ENCODE measurements at regions not wholly inside any gene's neighbourhood (a gene's known extent, or its start where the extent isn't known, plus 50 kb on each side); places are given as distances from the start of the nearest gene placed in this dataset.
A peak's percentile ranks its signal among the peaks of the same experiment; 100 is the strongest.

DNA sequence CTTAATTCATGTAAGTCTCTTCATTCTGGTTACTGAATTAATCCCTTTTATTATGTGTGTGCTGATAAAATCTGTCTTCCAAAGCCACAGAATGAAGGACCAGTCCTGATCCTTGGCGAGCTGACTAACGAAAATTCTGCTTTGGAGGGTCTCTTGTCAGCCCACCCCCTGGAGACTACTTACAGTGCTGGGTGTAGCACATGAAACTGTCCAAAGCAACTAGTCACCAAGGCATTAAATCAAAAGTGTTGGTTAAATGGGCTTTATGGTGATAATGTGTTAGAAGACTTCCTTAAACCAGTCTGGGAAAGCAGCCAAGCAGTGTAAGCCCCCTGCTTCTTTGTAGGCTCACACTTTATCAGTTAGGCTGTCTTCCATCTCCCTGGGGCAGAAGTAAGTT lies 420.2 kb downstream of the SUCLG1 start:
- no peaks in the 10 kb centered on the region for H3K79me2 ChIP-seq
- peak overlapping the region; percentile 31 for H3K4me2 ChIP-seq
- TF ChIP-seq, protein P1, sequence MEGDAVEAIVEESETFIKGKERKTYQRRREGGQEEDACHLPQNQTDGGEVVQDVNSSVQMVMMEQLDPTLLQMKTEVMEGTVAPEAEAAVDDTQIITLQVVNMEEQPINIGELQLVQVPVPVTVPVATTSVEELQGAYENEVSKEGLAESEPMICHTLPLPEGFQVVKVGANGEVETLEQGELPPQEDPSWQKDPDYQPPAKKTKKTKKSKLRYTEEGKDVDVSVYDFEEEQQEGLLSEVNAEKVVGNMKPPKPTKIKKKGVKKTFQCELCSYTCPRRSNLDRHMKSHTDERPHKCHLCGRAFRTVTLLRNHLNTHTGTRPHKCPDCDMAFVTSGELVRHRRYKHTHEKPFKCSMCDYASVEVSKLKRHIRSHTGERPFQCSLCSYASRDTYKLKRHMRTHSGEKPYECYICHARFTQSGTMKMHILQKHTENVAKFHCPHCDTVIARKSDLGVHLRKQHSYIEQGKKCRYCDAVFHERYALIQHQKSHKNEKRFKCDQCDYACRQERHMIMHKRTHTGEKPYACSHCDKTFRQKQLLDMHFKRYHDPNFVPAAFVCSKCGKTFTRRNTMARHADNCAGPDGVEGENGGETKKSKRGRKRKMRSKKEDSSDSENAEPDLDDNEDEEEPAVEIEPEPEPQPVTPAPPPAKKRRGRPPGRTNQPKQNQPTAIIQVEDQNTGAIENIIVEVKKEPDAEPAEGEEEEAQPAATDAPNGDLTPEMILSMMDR (IDR thresholded peaks at IDR 0.05; ENCODE audit: poor library complexity) = no peak
- peak; percentile 93 for TF ChIP-seq EZH2phosphoT487 (IDR thresholded peaks at IDR 0.05; ENCODE audit: low read depth, severe bottlenecking, unreplicated experiment)
- no peak for TF ChIP-seq EZH2 (IDR thresholded peaks at IDR 0.05; ENCODE audit: borderline replicate concordance)
- peaks cover 3% of the 10 kb centered on the region for H3K4me1 ChIP-seq (ENCODE audit: insufficient read depth)
- H3K27ac ChIP-seq = no peak overlapping the region
- H4K20me1 ChIP-seq (ENCODE audit: insufficient read depth, poor library complexity, severe bottlenecking) = no peaks in the 10 kb centered on the region
- H2AFZ ChIP-seq = no peak overlapping the region
- no peaks in the 10 kb centered on the region for H3K9me2 ChIP-seq (replicated peaks; ENCODE audit: insufficient read depth)
- no peaks in the 10 kb centered on the region for H3K36me3 ChIP-seq (replicated peaks; ENCODE audit: insufficient read depth, low read depth)
- DNase-seq (ENCODE audit: low spot score) = peak; percentile 46
- H3K27me3 ChIP-seq = no peaks in the 10 kb centered on the region
- H3K9me3 ChIP-seq (ENCODE audit: low read depth) = no peaks in the 10 kb centered on the region
- 32% methylated on average over 2 of the region's 2 CpGs for WGBS (ENCODE audit: low lambda C conversion rate, missing lambda C conversion rate)
- H3K4me3 ChIP-seq = no peak overlapping the region

DNA sequence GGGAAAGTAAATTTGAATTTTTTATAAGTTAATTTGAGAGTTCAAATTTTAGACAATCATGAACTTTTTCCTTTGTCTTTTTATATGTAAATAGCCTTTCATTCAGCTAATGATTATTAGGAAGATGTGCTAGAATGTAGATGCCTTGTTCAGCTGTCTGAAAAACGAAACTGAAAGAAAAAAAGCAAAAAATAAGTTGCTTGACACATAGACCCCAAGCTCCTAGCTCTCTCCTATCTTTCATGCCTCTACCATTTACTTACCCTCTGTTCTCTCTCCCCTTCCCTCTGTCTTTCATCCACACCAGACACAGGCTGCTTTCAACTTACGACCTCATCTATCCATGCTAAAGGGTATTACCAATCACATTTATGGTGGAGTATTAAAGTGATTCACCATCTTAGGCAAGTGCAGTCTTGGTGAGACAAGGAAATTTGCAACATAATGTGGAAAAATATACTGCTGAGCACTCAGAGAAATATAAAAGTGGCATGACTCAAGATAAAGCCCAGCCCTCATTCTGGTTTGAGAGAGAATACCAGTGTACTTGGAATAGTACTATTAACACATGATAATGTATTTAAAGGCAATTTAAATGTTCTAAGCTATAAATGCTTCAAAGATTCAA lies 425.6 kb downstream of the SUCLG1 start:
- H3K9me2 ChIP-seq (replicated peaks; ENCODE audit: insufficient read depth) = no peaks in the 10 kb centered on the region

DNA sequence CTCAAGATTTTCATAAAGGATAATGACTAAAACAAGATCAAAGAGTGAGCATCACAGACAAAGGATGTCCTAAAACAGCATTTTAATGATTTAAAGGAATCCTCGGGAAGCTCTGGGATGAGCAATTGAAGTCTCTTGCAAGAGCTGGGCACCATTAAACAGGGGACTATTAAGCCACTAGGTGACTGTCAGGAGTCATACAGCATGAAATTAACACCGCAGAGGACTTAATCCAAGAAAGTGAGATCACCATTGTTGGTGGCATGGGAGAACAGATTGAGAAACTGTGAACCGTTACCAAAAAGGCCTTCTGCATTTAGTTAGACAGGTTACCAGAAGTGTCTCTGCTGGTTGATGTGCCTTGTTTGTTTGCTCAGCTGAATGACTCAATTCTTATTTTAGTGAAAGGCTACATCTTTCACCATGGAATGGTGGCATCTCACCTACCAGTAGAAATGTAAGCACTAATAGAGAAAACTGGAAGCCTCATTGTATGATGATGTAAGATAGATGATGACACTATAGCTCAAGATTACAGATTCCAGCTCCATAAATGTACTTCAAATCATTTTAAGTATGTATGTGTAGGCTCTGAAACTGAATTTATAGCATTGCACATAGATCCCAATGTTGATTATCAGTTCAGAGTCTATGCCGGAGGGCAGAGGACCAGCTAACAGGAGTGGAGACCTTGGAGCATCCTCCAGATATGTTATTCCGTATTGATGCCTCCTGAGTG lies 427.6 kb downstream of the SUCLG1 start:
- Histone ChIP-seq H3K4me1 (ENCODE audit: insufficient read depth) (no peaks in the 10 kb centered on the region), H2AFZ (no peak overlapping the region), H3K79me2 (no peaks in the 10 kb centered on the region), H4K20me1 (ENCODE audit: insufficient read depth, poor library complexity, severe bottlenecking) (no peaks in the 10 kb centered on the region), H3K9me3 (ENCODE audit: low read depth) (no peaks in the 10 kb centered on the region), H3K9me2 (replicated peaks; ENCODE audit: insufficient read depth) (no peaks in the 10 kb centered on the region), H3K36me3 (replicated peaks; ENCODE audit: insufficient read depth, low read depth) (no peaks in the 10 kb centered on the region), H3K27ac (no peak overlapping the region), H3K4me3 (no peak overlapping the region), H3K27me3 (no peaks in the 10 kb centered on the region), H3K4me2 (no peak overlapping the region)
- 94% methylated on average over 5 of the region's 5 CpGs for WGBS (ENCODE audit: low lambda C conversion rate, missing lambda C conversion rate)
- DNase-seq (ENCODE audit: low spot score) = no peak
- TF ChIP-seq, protein P1 (IDR thresholded peaks at IDR 0.05; ENCODE audit: poor library complexity) = no peak
- TF ChIP-seq EZH2 (IDR thresholded peaks at IDR 0.05; ENCODE audit: borderline replicate concordance) (no peak), EZH2phosphoT487 (IDR thresholded peaks at IDR 0.05; ENCODE audit: low read depth, severe bottlenecking, unreplicated experiment) (no peak)

More for the DNA sequence above, 425.6 kb downstream of the SUCLG1 start:
- no peak overlapping the region for H3K4me2 ChIP-seq
- no peak for DNase-seq (ENCODE audit: low spot score)
- no peaks in the 10 kb centered on the region for H3K79me2 ChIP-seq
- H3K27me3 ChIP-seq = no peaks in the 10 kb centered on the region
- TF ChIP-seq EZH2phosphoT487 (IDR thresholded peaks at IDR 0.05; ENCODE audit: low read depth, severe bottlenecking, unreplicated experiment) = no peak
- TF ChIP-seq, protein P1 (IDR thresholded peaks at IDR 0.05; ENCODE audit: poor library complexity) = no peak
- TF ChIP-seq EZH2 (IDR thresholded peaks at IDR 0.05; ENCODE audit: borderline replicate concordance) = no peak
- no peaks in the 10 kb centered on the region for H4K20me1 ChIP-seq (ENCODE audit: insufficient read depth, poor library complexity, severe bottlenecking)
- no peak overlapping the region for H3K4me3 ChIP-seq
- H3K27ac ChIP-seq = no peak overlapping the region
- peaks cover 2% of the 10 kb centered on the region for H3K4me1 ChIP-seq (ENCODE audit: insufficient read depth)
- H3K36me3 ChIP-seq (replicated peaks; ENCODE audit: insufficient read depth, low read depth) = no peaks in the 10 kb centered on the region
- no peak overlapping the region for H2AFZ ChIP-seq
- H3K9me3 ChIP-seq (ENCODE audit: low read depth) = no peaks in the 10 kb centered on the region
- 61% methylated on average over 2 of the region's 2 CpGs for WGBS (ENCODE audit: low lambda C conversion rate, missing lambda C conversion rate)
